Muscle of arm (tissue), 1 donor: ENCODE measurements at regions not wholly inside any gene's neighbourhood (a gene's known extent, or its start where the extent isn't known, plus 50 kb on each side); places are given as distances from the start of the nearest gene placed in this dataset.
"Not testable (repeated sequence)": the region's sequence is repeated elsewhere in the genome, so short reads cannot be mapped to it uniquely, and the experiment has no call there.

ENCODE experiments used
- DNase-seq: peaks from one replicate; pipeline ENCODE4 v3.0.0-alpha.2; 2013

DNA sequence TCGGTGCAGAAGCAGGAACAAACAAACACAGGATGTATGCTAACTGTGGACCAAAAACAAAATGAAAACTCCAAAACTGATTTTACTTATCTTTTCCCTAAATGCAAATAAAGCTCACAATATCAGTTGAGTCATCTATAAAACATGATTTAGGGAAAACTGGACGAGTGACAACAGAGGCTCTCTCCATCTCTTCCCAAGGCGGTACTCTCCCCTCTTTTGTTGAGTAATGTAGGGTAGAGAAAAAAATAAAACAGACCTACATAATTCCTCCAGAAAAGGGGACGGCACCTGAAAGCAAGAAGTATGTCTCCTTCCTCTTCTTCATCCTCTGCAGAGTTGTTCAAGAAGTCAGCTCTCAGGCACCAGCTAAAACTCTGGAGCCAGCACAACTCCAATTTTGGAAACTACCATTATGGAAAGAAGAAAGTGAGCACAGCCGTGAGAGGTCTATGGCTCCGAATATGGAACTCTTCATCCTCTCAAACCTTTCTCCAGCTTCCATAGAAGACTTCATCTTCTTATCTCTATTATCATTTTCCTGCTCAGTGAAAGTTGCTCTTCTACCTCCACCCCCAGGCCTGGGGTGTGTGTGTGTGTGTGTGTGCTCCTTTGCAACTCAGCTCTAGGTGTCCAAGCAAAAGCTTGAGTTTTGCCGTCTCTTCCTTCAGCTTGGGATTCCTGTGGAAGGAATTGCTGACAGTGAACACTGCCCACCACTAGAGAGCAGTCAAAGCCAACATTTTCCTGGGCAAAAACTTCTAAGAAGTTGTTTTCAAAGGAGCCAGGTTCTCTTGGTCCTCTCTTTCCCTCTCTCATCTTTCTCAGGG, 155.4 kb downstream of the DIO2 start:
- peak; percentile 43 for DNase-seq

DNA sequence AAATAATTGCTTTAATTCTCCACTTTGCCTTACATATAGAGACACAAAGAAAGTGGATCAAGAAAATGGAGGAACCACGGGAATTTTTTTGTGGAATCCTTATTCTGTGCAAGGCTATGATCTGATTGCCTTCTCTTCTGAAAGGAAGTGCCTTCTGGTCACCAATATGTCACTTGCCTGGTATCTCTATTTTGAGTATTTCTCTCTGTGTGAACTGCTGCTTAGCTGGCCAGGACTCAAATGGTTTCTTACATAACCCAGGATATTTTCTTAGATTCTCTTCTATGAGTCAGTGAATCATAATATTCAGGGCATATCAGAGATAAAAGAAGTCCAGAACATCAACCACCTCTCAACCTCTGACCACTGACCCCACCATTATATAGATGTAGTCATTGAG, 156.1 kb downstream of the DIO2 start:
- no peak for DNase-seq

DNA sequence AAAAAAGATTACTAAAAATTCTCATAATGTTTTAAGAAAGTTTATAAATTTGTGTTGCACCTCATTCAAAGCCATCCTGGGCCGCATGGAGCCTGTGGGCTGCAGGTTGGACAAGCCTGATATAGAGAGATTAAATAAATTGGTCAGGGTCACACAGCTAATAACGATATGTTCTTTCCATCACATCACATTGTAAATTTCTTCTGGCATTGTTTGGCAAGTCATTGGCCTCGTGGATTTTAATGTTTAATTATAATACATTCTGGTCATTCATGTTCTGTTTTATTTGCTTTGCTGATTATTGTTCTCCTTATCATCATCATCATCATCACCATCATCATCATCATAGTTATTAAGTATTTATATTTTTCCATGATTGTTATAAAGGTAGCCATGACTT, 157.3 kb downstream of the DIO2 start:
- no peak for DNase-seq

DNA sequence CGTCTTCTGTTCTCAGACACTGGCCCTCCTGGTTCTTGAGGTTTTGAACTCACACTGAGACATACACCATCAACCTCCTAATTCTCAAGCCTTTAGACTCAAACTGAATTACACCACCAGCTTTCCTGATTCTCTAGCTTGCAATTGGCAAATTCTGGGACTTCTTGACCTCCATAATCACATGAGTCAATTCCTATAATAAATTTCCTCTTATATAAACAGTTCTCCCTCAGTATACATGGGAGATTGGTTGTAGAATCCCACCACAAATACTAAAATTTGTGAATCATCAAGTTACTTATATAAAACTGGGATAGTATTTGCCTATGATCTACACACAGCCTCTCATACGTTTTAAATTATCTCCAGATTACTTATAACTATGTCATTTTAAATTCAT, 162.2 kb downstream of the DIO2 start:
- no peak for DNase-seq

DNA sequence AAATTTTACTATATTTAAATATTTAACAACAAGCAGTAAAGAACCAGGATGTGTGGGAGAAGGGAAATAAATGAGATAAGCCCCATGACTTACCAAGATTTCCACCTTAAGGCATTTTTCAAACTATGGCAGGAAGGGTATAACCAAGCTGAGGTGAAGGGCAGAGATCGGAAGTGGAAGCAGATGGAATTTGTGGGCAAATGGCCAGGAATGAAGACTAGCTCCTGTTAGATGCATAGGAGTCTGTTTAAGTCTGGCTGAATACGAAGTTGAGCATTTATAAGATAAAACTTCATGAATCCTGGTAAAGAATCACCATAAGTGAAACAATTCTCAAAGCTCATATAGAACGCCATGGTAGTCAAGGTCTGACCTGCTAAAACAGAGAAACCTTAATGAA, 163.5 kb downstream of the DIO2 start:
- no peak for DNase-seq

DNA sequence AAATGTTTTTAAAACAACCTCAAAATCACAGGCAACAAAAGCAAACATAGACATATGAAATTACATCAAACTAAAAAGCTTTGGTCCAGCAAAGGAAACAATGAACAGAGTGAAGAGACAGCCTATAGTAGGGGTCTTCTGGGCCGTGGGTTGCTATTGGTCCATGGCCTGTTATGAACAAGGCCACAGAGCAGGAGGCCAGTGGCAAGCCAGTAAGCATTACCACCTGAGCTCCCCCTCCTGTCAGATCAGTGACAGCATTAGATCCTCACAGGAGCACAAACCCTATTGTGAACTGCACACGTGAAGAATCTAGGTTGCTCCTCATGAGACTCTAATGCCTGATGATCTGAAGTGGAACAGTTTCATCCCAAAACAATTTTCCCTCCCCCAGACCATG, 174.0 kb downstream of the DIO2 start:
- DNase-seq = no peak

DNA sequence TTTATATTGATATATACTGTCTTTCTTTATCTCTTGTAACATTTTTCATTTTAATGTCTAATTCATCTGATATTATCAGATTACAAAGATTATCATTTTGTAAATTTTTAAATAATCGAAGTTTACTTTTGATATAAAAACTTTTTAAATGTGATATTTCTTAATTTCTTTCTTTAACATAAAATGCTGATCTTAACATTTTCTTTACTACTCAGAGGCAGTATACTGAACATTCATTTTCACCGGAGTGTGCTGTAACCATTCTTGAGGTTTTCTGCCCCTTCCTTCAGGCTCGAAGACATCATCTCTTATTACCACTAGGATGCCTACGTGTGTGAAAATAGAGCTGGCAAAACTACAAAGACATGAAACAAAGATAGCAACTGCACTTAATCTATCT, 186.9 kb downstream of the DIO2 start:
- DNase-seq = no peak

DNA sequence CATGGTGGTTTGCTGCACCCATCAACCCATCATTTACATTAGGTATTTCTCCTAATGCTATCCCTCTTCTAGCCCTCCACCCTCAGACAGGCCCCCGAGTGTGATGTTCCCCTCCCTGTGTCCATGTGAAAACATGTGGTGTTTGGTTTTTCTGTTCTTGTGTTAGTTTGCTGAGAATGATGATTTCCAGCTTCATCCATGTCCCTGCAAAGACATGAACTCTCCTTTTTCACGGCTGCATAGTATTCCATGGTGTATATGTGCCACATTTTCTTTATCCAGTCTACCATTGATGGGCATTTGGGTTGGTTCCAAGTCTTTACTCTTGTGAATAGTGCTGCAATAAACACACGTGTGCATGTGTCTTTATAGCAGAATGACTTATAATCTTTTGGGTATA, 192.8 kb downstream of the DIO2 start:
- DNase-seq = not testable (repeated sequence)

DNA sequence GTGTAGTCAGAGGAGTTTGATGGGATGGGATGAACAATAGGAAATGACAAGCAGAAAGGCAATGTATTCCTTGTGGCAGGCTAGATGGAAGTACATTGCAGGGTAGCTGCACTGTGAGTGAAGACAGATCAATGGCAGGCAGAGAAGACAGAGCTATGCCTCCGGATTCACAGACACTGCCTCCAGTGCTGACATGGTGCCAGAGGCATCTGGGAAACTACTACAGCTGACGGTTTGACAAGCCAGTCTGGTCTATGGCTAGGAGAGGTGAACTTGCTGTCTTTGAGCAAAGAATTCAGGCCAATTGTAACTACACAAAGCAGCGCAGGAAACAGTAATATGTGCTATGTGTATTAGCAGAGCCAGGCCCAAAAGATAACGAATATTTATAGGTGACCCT, 193.5 kb downstream of the DIO2 start:
- no peak for DNase-seq

DNA sequence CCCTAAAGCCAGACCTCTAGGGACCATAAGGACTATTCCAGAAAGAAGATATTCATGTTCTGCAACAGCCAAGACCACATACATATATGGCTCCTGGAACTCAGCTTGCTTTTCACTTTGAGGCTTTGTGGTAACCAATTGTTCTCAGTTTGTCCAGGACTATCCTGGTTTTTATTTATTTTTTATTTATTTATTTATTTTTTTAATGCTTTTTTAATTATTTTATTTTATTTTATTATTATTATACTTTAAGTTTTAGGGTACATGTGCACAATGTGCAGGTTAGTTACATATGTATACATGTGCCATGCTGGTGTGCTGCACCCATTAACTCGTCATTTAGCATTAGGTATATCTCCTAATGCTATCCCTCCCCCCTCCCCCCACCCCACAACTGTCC, 201.1 kb downstream of the DIO2 start:
- DNase-seq = not testable (repeated sequence)

DNA sequence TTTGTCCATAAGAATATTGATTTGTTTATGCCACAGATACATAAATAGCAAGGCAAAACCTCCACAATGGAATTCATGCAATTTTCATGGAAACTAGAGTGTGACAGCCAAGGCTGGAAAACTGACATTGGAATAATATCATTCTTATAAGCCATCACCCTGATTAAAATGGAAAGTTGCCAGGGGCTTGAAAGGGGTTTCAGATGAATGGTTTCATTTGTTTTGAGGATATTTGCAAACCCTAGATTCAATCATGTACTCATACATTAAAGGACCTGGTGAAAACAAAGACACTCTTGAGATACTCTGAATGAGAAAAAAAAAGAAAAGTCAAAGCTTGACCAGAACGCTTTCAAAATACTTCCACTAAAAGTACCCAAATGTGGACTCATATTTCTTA, 205.7 kb downstream of the DIO2 start:
- no peak for DNase-seq

DNA sequence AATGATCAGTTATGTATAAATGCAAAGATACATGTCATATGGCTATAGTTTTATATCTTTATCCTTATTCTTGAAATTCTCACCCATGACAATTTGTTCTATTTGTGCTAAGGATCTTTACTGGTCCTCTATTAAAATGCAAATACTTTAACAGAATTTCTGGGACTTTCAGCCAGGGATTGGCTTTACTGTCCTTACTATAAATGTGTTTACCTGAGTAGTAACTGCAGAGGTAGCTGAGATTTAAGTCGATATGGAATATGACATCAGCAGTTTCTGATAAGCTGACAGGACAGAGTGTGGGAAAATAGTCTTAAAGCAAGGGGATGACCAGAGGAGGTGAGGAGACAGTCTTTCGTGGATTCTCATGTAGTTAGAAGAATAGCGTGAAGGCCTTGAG, 206.4 kb downstream of the DIO2 start:
- no peak for DNase-seq

DNA sequence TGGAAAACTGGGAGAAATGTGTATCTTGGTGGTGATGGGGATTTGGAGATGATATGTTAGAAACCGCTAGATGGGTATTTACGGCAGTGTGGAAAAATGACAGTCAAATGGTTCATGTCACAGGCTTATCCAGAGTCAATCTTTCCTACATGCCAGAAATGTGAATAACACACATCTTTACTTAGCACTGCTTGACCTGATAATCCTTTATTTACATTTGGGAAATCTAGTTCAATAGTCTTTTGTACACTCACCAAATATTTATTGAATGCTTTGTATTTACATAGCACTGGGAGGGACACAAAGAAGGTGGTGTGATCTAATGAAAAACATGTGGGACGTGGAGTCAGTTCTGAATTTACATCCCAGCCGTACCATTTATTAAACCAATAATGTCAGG, 208.2 kb downstream of the DIO2 start:
- DNase-seq = no peak

DNA sequence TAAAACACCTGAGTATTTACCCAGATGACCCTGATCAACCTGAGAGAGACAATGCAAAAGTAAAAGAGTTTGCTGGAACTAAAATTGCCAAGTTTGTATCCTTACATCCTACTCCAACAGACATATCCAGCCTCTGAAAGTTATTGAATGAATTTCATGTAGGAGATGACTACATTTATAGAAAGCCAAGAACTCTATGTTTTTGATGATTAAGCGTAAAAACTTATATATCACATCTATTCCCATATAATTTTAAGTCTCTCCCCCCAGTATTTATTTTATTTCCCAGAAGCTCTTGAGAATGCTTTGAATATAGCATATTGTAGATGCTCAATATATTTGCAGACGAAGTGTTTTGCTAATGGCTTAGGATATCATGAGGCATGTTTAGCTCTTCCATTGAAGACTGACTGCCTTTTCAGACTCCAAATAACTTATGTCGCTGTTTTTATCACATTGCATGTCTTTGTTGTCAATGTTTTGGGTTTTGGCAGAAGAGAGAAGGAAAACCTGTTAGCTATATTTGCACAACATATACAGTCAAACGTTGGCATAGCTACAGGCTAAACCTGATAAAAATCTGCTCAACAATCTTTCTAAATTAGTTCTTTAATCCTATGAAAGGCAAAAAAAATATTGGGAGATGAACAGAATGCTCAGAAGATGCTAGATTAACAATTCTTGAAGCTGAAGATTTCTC, 213.6 kb downstream of the DIO2 start:
- DNase-seq = no peak

DNA sequence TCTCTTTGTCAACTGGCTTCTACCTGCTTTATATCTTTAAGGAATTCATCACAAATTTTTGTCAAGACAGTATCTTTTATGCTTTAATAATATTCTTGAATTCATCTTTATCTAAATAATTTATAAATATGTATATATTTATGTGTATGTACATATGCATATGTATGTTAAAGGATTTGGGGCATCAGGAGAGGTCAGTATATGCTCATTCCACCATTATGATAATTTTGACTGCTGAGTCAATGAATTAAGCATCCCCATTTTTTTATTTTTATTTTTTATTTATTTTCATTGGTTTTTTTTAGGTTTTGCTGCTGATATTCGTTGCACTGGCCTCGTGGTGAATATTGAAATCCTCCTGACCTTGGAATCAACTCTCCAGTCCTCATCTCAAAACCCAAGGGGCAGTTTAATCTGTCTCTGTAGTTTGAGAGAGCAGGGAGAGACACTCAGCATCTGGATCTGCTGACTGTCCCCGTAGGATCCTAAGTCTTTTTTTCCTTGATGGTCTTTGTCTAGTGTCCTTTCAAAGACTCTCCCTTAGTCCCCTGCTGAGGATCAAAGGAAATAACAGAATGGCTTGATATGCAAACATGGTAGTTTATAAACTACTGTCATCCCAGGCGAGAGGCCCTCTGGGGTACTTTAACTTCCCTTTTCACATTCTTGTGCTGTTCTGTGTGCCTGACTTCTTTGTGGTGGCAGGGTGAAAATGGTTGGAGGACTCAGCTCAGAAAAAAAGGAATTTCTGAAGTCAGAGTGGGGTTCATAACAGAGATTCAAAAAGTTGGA, 218.7 kb downstream of the DIO2 start:
- no peak for DNase-seq

DNA sequence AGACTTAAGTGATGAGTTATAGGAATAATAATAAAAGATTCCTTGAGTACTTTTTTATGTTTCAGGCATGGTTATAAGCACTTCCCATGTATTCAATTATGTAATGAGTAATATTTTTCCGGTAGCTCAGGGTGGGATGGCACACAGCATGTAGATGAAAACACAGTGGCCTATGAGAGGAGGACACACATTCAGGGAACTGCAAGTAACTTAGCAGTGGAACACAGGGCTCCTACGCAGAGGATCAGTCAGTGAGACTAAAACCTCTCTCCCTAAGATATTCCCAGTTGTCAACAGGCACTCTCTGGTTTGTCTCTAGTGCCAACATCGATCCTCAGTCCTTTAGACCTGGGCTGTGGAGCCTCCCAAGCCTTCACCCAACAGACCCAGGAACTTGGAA, 219.4 kb downstream of the DIO2 start:
- no peak for DNase-seq

DNA sequence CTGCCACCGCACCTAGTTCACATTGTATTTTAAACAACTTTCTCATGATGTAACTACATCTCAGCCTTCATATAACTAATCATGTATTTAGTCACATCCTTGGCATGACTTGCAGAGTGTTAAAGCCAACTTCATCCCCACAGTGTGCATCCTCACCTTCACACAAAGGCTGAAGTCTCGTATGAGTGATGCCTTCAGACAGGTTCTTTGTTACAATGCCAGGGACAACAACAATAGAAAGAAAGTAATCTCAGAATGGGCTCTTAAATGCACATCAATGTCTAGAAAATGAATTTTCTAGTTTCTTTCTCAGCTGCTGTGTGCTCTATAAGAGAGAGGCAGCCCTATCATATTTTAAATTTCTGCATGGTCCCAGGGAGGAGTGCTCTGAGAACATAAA, 221.3 kb downstream of the DIO2 start:
- DNase-seq = no peak

DNA sequence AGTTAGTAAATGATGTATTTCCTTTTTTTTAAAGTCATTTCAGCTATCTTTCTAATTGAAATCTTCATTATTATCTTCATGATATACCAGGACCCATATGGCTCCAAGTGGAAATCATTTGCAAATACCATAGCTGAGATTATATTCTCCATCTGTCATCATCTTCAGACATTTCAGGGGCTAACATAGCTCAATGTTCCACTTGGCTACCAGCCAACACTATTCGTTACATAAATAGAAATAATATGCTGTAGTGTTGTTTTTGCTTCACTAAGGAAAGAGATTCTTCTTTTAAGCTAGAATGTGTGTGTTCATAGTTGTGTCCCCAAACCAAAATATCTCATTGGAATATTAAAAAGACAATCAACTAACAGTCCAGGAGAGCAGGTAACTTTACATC, 225.1 kb downstream of the DIO2 start:
- no peak for DNase-seq

DNA sequence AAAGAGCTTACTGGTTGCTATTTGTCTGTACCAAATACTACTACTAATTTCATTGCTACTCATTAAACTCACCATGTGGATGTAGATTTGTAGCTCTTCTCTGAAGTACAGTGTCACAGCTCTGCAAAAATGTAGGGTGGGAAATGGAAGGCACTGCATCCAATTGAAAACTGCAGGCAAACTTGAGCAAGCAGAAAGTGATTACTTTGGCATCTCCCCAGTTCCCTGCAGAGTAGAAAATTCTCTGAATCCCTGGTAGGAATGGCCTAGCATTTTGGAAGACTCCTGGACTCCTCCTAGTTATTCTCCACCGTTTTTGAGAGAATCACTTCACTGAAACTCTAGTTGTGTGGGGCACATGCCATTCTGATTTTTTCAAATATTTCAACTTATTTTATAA, 239.1 kb downstream of the DIO2 start:
- no peak for DNase-seq

DNA sequence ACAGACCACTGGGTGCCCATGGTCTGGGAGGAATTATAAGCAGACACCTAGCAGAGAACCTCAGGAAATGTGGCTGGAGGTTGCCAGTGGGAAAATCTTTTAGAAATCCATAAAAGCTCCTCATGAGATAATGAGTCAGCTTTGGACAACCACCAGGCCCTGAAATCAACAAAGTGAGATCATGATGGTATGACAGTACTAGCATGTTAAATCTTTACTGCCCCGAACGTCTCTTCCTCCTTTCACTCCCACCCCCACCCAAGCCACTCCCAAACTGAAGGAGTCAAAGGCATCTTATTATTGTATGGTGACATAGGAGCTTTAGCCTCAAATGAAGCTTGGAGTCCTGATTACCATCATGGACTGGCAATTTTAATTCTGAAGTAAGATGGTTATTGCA, 240.0 kb downstream of the DIO2 start:
- no peak for DNase-seq

DNA sequence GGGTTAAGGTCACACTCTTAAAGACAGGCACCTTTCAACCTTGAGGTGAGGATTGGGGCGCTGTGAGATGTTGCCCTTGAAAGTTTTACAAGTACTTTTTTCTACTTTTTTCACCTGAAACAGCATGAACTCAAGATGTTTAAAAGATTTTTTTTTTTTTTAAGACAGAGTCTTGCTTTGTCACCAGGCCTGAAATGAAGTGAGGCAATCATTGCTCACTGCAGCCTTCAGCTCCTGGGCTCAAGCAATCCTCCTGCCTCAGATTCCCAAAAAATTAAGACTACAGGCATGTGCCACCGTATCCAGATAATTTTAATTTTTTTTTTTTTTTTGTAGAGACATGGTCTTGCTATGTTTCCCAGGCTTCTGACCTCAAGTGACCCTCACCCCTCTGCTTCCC, 243.9 kb downstream of the DIO2 start:
- no peak for DNase-seq

DNA sequence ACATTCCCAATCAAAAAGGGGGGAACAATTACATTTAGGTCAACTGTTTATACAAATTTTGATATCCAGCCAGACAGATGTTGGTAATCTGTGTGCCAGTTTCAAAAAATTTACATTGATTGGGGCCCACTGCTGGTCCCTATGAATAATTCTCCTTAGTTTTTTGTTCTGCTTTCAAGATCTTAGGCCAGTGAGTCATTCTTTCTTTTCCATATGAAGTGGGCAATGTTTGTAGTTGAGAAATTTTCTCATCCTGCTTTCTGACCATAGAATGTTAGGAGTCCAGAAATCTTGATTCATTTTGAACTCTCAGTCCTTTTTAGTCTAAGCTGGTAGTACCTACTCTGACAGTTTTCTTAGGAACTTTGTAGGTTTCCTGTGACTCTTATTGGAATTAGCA, 244.3 kb downstream of the DIO2 start:
- no peak for DNase-seq

DNA sequence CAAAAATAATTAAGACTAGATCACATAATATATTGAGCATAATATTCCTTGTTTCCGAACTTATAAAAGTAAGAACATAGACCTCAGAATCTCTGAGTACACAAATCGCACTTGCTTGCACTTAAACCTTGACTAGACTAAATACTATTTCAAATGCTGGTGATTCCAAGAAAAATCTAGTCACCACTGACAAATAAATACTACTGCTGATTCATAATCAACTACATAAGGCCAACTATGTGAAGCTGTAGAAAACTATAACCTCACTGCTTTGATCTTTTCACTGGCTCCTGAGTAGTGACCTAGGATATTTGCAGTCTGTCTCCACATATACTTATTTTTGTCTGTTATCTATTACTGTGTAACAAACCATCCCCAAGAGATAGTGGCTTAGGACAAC, 245.4 kb downstream of the DIO2 start:
- DNase-seq = no peak
